NCI-H1694 (cell line): ENCODE measurements at regions not wholly inside any gene's neighbourhood (a gene's known extent, or its start where the extent isn't known, plus 50 kb on each side); places are given as distances from the start of the nearest gene placed in this dataset.
"Not testable (repeated sequence)": the region's sequence is repeated elsewhere in the genome, so short reads cannot be mapped to it uniquely, and the experiment has no call there.

Source experiments
- DNase-seq: peaks from one replicate; lab custom pipeline; 2025; lab: John Stamatoyannopoulos, UW

DNA sequence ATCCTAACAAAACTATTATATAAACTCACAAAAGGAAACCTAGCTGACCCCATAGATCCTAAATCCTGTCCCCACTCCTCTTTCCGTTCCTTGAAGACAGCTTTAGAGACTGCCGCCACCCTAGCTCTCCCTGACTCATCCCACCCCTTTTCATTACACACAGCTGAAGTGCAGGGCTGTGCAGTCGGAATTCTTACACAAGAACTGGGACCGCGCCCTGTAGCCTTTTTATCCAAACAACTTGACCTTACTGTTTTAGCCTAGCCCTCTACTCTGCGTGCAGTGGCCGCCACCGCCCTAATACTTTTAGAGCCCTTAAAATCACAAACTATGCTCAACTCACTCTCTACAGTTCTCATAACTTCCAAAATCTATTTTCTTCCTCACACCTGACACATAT, 264.0 kb downstream of the SMARCA2 start:
- DNase-seq = not testable (repeated sequence)

GRCh38 chr9:2281031-2281802, 266.1 kb downstream of the SMARCA2 start:
- no peak for DNase-seq

- no peak for DNase-seq
Measured at GRCh38 chr9:2281803-2282185, 266.6 kb downstream of the SMARCA2 start.

- no peak for DNase-seq
Measured at GRCh38 chr9:2284770-2285169, 269.6 kb downstream of the SMARCA2 start.

GRCh38 chr9:2285416-2286332, 270.5 kb downstream of the SMARCA2 start:
- no peak for DNase-seq

DNA sequence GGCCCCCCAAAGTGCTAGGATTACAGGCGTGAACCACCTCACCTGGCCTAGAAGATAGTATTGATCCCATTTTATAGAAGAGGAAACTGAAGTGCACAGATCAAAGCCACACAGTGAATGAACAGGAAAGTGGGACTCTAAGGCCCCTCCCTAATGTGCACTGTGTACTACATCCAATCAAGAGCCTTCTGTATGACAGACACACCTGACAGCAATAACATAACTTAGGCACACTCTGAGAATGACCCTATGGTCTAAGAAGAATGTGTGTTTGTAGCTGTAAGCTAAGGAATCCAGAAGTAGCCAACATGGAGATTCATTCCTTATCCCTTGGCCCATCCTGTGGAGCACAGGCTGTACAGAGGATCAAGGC, 271.2 kb downstream of the SMARCA2 start:
- no peak for DNase-seq

- no peak for DNase-seq
Measured at GRCh38 chr9:2286825-2287455, 271.8 kb downstream of the SMARCA2 start.

DNA sequence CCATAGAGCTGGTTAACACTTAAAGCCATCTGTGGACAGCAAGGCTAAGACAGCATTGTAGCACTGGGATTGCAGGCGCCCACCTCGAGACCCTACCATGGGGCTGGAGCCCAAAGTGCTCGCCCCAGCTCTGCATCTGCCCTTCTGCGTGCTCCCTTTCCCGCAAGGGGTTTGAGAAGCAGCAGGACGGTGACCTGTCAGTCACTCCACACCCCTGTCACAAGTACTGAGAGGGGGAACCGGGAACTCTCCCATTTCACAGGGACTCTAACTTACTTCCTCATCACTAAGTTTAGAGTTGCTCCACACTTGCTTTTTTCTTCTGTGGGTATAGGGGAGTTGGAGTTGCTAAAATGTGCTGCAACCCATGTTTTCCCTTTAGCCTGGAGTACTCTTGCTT, 273.2 kb downstream of the SMARCA2 start:
- no peak for DNase-seq

GRCh38 chr9:2289263-2289662, 274.1 kb downstream of the SMARCA2 start:
- no peak for DNase-seq

DNA sequence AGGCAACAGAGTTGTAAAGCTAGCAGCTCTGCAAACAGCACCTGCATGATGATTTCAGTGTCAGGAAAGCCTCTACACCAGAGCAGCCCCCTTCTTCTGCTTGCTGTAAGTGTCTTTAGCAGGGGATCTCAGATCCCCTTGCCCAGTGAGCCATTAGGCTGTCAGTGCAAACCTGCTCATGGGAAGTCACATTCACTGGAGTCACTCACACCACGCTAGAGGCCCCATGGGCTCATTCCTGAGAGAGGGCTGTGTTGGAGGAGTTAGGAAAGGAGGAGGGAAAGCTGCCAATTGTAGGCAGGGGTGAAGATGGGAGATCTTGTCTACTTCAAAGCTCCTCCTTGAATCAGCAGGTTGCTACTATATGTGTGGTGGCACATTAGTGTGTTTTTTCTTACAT, 275.2 kb downstream of the SMARCA2 start:
- no peak for DNase-seq

DNA sequence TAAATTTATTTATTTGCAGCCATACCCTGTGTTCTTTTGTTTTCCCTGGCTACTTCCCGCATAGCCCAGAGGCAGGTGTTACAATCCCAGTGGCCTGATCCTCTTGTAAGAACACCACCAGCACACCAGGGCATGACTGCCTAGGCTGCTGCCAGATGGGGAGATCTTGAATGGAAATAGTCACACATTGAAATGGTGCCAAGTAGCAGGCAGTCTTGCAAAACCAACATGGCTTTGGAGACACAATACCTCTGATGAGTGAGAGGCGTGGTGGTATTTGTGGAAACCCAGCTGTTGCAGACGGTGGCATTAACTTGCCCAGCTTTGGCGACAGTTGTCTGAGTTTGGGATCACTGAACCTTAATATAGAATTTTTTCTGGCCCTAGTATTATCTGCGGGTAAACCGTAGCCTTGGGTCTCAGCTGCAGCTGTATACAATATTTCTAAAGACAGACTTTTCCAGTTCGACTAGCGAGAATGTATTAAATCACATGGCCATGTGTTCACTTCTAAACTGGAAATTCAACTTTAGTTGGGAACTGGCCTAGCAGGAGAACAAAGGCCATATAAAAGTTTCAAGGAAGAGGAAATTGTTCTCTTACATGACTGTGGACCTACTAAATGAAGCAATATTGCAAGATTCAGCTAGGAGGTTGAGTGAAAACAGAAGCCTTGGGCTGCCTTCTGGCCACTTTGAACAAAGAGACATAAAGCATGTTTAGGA, 277.0 kb downstream of the SMARCA2 start:
- peak; percentile 99 for DNase-seq

DNA sequence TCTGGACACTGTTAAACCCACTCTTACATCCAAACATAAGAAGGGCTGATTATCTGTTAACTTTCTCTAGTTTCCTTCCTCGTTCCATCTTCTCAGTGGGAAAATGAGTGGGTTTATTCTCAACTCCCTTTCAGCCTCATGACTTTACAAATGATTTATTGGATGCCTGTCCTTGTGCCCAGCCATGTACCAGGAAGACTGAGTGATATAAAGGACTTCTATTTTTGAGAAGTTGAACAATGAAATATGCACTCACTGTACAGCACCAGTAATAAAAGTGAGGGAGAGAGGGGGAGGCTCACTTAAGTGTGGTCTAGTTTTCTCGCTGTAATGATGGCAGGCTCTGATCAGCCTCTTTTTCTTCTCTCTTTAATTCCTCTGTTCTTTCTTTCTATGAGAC, 277.6 kb downstream of the SMARCA2 start:
- DNase-seq = no peak

DNA sequence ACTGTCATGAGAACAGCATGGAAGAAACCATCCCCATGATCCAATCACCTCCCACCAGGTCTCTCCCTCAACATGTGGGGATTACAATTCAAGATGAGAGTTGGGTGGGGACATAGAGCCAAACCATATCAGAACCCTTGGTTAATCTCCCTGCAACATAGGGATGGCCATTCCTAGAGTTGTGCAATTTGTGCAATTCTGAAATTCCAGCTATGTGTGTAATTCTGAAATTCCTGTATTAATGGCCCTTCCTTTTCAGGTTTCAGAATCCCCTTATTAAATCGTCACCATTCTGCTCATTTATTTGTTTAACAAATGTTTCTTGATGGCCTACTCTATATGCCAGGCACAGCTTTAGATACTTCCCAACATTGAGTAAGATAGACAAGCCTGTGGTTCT, 282.6 kb downstream of the SMARCA2 start:
- DNase-seq = no peak

- DNase-seq = no peak
Measured at GRCh38 chr9:2298217-2298616, 283.1 kb downstream of the SMARCA2 start.

DNA sequence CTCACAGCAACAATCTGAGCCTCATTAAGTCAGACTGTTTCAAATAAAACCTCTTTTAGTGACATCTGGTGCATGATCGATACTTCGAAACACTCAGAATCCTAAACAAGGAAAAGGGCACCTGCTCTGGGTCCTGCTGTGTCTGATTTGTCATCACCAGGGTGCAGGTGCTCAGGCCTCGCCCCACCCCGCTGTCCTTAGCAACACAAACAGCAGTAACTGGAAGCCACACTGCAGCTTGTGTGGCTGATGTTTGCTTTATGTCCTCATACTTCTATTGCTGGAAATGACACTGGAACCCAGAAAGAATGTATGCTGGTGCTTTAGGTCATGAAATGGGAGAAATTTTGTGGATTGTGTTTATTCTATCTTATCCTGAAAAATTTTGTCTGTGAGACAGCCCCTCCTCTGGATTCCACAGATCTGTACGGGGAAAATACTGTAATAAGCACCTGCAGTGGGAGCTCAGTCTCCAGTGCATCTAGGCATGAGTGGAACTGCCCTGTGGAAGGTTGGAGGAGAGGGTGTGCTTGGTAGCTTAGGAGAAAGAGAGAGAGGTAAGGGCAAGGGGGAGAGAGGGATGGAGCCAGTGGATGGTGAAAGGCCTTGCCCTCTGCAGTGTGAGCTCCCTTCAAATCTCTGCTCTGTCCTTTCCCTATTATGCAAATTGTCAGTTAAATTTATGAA, 284.2 kb downstream of the SMARCA2 start:
- peak; percentile 25 for DNase-seq

GRCh38 chr9:2299843-2300205, 284.7 kb downstream of the SMARCA2 start:
- DNase-seq = peak; percentile 82

GRCh38 chr9:2300325-2300724, 285.2 kb downstream of the SMARCA2 start:
- no peak for DNase-seq

GRCh38 chr9:2302606-2303005, 287.5 kb downstream of the SMARCA2 start:
- no peak for DNase-seq

- no peak for DNase-seq
Measured at GRCh38 chr9:2303056-2303455, 287.9 kb downstream of the SMARCA2 start.

- DNase-seq = no peak
Measured at GRCh38 chr9:2307480-2307879, 292.3 kb downstream of the SMARCA2 start.

DNA sequence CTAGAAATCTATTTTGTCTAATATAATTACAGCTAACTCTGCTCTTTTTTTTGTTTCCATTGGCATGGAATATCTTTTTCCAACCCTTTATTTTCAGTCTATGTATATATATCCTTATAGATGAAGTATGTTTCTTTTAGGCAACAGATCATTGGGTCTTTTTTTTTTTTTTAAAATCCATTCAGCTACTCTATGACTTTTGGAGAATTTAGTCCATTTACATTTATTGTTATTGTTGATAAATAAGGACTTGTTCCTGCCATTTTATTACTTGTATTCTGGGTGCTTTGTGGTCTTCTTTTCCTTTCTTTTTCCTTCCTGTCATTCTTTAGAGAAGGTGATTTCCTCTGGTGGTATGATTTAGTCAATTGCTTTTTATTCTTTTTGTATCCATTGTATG, 296.8 kb downstream of the SMARCA2 start:
- DNase-seq = no peak

DNA sequence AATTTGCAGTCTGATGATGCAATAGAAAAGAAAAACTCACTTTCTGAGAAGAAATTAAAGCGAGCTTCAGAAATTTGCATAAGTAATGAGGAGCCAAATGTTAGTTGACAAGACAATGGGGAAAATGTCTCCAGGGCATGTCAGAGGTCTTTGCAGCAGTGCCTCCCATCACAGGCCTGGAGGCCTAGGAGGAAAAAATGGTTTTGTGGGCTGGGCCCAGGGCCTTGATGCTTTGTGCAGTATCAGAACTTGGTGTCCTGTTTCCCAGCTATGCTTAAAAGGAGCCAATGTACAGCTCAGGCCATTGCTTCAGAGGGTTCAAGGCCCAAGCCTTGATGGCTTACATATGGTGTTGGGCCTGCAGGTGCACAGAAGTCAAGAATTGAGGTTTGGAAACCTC, 298.4 kb downstream of the SMARCA2 start:
- DNase-seq = no peak
